ENCODE measurements at regions not wholly inside any gene's neighbourhood (a gene's known extent, or its start where the extent isn't known, plus 50 kb on each side); places are given as distances from the start of the nearest gene placed in this dataset.

DNA sequence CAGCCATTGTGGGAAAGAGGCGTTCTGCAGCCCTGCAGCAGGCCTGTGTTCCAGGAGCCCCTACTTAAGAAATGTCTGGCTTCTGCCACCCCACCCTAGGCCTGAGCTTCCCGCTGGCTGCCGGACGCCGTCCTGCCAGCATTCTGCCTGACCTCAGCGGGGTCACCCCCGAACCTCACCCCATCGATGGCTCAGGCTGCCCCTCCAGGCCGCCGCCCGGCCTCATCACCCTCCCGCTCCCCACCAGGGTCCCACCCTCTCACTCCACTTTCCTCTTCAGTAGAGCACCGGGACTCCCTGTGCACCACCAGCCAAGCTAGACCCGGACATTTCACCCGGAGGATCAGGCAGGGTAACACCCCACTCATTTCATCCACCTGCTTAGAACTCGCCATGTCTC is 73.6 kb upstream of the SALL3 start:
- TF ChIP-seq, protein P1, sequence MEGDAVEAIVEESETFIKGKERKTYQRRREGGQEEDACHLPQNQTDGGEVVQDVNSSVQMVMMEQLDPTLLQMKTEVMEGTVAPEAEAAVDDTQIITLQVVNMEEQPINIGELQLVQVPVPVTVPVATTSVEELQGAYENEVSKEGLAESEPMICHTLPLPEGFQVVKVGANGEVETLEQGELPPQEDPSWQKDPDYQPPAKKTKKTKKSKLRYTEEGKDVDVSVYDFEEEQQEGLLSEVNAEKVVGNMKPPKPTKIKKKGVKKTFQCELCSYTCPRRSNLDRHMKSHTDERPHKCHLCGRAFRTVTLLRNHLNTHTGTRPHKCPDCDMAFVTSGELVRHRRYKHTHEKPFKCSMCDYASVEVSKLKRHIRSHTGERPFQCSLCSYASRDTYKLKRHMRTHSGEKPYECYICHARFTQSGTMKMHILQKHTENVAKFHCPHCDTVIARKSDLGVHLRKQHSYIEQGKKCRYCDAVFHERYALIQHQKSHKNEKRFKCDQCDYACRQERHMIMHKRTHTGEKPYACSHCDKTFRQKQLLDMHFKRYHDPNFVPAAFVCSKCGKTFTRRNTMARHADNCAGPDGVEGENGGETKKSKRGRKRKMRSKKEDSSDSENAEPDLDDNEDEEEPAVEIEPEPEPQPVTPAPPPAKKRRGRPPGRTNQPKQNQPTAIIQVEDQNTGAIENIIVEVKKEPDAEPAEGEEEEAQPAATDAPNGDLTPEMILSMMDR (IDR thresholded peaks at IDR 0.05), result no peak
- no peak for TF ChIP-seq POLR2A (IDR thresholded peaks at IDR 0.05)

Data from heart left ventricle (tissue), 13 donors.